Germinal center (tissue), 1 donor: ENCODE measurements at regions not wholly inside any gene's neighbourhood (a gene's known extent, or its start where the extent isn't known, plus 50 kb on each side); places are given as distances from the start of the nearest gene placed in this dataset.

ENCODE experiments used
- DNase-seq: peaks from one replicate; pipeline ENCODE4 v3.0.0; 2012; ENCODE audit warnings: mixed read lengths, low spot score

DNA sequence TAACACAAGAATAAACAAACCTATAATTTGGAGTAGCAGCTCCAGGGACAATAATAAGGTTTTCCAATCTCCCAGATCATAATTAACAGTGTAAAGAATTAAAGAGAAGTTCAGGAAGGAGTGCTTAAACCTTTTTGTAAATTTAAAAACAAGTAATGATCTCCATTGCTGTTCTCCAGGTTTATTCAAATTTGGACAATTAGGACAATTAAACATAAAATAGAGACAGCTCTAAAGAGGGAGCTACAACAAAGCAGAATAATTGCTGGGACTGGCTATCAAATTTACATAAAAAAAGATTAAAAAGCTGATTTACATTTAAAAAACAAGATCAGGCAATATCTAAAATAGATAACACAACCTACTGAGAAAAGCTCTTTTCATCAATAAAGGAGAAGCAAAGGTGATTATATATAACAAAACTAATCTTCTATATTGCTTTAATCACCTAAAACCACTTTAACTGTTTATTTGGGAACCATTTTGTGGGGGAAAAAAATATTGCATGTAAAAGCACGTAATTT, 80.1 kb upstream of the CREB1 start:
- no peak for DNase-seq

GRCh38 chr2:207450186-207450585, 79.6 kb upstream of the CREB1 start:
- DNase-seq: no peak

- DNase-seq: no peak
Measured at GRCh38 chr2:207458582-207458981, 71.2 kb upstream of the CREB1 start.

GRCh38 chr2:207459990-207460757, 69.6 kb upstream of the CREB1 start:
- no peak for DNase-seq

GRCh38 chr2:207463433-207463832, 66.3 kb upstream of the CREB1 start:
- no peak for DNase-seq

DNA sequence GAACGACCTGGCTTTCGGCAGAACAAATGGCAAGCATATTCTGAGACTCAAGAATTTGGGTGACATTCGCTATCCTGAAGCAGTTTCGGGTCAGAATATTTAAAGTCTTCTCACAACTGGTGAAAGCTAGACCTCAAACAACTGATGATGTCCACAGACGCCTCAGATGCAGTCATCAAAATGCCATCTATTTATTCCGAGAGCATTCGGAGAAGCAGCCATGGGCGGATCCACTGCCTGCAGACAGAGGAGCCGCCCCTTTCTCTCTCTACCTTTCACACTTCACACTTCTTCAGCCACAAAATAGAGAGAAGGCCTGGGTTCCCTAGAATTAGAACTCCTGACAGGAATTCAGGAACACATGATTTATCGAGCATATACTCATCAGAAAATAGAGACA, 65.8 kb upstream of the CREB1 start:
- no peak for DNase-seq

DNA sequence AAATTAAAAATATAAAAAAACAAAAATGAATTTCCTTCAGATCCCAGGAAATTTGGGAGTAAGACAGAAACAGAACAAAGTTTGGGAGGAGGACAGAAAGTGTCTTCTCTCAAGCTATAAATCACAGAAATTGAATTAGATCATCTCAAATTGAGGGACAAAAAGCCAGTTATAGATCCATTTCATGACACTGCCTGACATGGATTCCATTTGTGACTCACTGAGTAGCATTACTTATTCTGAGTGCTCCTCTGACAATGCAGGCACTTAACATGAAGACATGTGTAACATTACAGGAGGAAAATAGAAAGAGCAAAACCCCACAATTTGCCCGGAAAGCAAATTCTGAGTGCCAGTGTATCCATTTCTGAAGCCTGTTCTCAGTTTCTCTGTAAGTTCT, 63.9 kb upstream of the CREB1 start:
- DNase-seq: no peak

GRCh38 chr2:207467716-207468347, 61.9 kb upstream of the CREB1 start:
- no peak for DNase-seq

GRCh38 chr2:207468488-207468887, 61.3 kb upstream of the CREB1 start:
- DNase-seq: no peak

- no peak for DNase-seq
Measured at GRCh38 chr2:207469451-207469850, 60.3 kb upstream of the CREB1 start.

DNA sequence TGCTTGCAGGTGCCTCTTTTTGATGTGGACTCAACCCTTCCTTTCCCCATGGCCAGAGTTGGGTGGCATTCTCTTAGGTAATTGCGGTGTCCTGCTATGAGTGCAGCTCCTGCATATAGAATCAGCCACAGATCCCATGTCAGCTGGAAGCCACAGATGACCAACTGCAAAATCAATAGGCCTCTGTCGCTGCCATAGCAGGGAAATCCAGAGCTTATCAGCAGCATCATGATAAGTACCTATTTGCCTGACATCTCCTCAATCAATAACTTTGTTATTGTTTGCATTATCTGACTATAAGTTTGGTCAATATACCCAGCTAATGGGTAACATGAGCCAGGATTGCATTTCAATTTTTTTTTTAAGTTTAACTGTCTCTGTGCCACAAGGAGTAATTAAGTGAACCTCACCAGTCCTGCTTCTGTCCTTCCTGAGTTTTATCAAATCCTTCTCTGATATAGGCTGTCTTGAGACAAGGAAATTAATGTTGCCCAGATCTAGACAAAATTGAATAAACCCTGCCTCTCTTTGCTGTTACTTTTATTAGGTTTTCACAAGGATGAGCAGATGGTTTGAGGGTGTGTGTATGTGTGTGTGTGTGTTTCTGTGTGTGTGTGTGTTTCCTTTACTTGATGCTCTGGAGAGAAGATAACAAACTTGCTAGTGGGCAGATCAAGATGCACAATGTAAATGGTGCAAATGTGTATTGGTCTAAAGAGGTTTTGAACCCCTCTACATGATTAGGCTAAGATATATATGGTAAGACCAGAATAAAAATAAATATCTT, 59.6 kb upstream of the CREB1 start:
- no peak for DNase-seq

GRCh38 chr2:207471261-207471660, 58.5 kb upstream of the CREB1 start:
- DNase-seq: no peak

DNA sequence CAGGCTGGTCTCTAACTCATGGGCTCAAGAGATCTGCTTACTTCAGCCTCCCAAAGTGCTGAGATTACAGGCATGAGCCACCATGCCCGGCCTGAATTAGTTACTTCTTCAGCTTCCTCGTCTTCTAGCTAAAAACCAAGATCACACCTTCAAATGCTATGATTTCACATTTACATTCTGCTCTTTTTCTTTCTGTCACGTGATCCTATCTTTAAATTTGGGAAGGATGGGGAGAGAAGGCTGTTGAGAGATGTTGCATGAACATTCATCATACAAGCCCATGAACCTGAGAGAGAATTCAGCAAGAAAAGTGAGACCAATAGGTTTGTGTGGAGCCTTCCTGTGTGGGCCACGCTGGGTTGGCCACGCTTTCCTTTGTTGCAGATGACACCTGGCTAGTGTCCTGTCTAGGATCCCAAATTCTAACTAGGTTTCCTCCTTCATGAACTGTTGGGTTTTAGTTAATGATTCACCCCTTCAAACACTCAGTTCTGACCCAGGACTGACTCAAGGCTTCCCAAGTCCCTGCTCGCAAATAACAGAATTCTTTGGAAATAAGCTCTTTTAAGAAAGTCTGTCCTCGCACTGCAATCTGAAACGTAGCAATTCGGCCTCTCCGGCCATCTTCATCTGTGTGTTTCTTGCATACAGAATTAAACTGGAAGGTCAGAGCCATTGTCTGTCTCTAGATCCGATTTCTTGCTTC, 57.3 kb upstream of the CREB1 start:
- no peak for DNase-seq

DNA sequence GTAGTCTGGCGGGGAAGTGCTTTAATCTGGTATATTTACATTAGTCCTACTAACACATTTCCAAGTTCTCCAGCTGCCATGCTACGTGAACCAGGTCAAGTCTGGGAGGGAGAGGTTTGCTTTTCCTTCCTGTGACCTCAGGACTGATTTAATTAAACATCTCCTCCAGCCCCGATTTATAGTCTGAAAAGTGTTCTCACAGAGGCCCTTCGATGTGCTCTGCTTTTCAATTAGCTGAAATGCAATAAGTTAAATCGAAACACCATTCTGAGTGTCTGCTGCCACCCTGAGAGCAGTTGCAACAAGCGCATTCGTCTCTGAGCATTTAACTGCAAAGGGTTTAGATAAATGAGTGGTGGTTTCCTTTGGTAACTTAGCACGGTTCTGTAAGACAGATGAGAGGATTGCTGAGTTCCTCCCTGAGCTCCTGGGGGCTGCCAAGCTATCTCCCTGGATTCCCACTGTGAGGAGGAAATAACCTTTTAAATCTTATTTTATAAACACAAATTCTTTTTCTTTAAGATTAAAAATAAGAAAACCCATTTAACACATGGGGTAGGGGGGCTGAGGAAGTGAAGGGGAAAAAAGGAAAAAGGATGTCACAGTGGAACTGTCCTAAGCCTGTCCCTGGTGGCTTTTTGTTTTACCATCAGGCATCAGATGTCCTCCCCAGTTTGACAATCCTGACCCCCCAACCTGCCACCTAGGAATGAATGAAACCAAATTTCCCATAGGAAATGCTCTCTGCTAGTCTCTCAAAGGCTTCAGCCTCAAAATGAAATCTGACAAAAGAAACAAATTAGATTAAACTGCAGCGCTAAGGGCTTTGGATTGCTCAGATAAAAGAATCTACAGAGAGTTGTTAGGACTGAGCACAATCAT, 56.5 kb upstream of the CREB1 start:
- no peak for DNase-seq

GRCh38 chr2:207473931-207474235, 55.9 kb upstream of the CREB1 start:
- DNase-seq: no peak

GRCh38 chr2:207474863-207475485, 54.8 kb upstream of the CREB1 start:
- no peak for DNase-seq

- DNase-seq: no peak
Measured at GRCh38 chr2:207475546-207475945, 54.2 kb upstream of the CREB1 start.

DNA sequence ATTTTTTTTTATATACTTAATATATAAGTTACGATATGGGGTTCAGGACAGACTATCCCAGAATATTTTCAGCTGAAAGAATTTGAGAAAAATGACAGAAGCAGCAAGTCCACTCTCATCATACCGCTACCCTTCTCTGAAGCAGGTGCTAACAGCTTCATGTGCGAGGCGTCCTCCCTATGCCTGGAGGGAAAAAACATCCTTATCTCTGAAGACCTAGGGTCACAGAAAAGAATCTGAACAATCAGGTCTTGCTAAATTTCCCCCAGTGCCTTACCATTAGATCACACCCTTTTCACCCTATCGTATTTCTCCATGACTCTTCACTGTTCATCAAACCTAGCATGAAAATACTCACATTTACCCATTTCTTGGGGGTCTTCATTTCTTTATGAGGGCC, 51.9 kb upstream of the CREB1 start:
- no peak for DNase-seq

GRCh38 chr2:207478572-207478971, 51.2 kb upstream of the CREB1 start:
- DNase-seq: no peak

- DNase-seq: no peak
Measured at GRCh38 chr2:207479198-207479785, 50.5 kb upstream of the CREB1 start.
